ENCODE measurements at regions not wholly inside any gene's neighbourhood (a gene's known extent, or its start where the extent isn't known, plus 50 kb on each side); places are given as distances from the start of the nearest gene placed in this dataset.

GRCh38 chr18:76562286-76563122 is 67.5 kb upstream of the ZNF516 start:
- no peak for TF ChIP-seq CTCF (IDR thresholded peaks at IDR 0.05; ENCODE audit: low read length)
- TF ChIP-seq EZH2 (IDR thresholded peaks at IDR 0.05; ENCODE audit: borderline replicate concordance, low read length), result no peak
